Thyroid gland (tissue), 4 donors: ENCODE measurements at regions not wholly inside any gene's neighbourhood (a gene's known extent, or its start where the extent isn't known, plus 50 kb on each side); places are given as distances from the start of the nearest gene placed in this dataset.

Experiments
- DNase-seq, 2 donors: peaks; one replicate each; pipeline ENCODE4 v3.0.0-alpha.2; 2019
- H3K27ac ChIP-seq, 3 donors: fragments of 200-600 bp; sonication (generic); 1 replicate in 2 of 3; 2 replicates in 1 of 3; pipeline ENCODE4 v1.5.1; 2016 to 2019; ENCODE audit warnings: mild to moderate bottlenecking in 1 of 3, moderate library complexity in 1 of 3
- H3K27me3 ChIP-seq: fragments of 200-600 bp; sonication (generic); one replicate; pipeline ENCODE4 v1.5.1; 2019
- H3K36me3 ChIP-seq, 2 donors: fragments of 200-600 bp; sonication (generic); one replicate each; pipeline ENCODE4 v1.5.1; 2016 to 2019
- H3K4me1 ChIP-seq, 2 donors: fragments of 200-600 bp; sonication (generic); one replicate each; pipeline ENCODE4 v1.5.1; 2017 to 2019
- H3K4me3 ChIP-seq, 3 donors: fragments of 200-600 bp; sonication (generic); replicated peaks in 1 of 3; 1 replicate in 2 of 3; 2 replicates in 1 of 3; pipeline ENCODE4 v1.5.1; 2016; ENCODE audit warnings: mild to moderate bottlenecking in 1 of 3
- H3K9me3 ChIP-seq: fragments of 200-600 bp; sonication (generic); one replicate; pipeline ENCODE4 v1.5.1; 2017
- POLR2A ChIP-seq, 2 donors: fragments of 450-650 bp; IDR thresholded peaks; one replicate each; pipeline ENCODE4 v1.6.1; 2017; ENCODE audit warnings: antibody characterized with exemption in 2 of 2, mild to moderate bottlenecking in 2 of 2, moderate library complexity in 1 of 2
- WGBS, 2 donors: methylation state at CpG; one replicate each; pipeline ENCODE4 v1.1.5; 2017; 5-methylcytosine and 5-hydroxymethylcytosine counted together
- intact Hi-C: fragments of 100-400 bp; cut with DNase I; formaldehyde crosslinking; loops from one replicate; pipeline ENCODE4 v1.15.1; 2023
- TF ChIP-seq, protein P1 (sequence below), 6 experiments: fragments of 200-600 bp in 3 of 6; fragments of 450-650 bp in 3 of 6; sonication (generic) in 3 of 6; IDR thresholded peaks; one replicate each; pipeline ENCODE4 v1.5.1; 2016 to 2019; ENCODE audit warnings: antibody characterized with exemption in 6 of 6, mild to moderate bottlenecking in 2 of 6, inconsistent platforms in 1 of 6, moderate library complexity in 1 of 6

- TF ChIP-seq, protein P1, sequence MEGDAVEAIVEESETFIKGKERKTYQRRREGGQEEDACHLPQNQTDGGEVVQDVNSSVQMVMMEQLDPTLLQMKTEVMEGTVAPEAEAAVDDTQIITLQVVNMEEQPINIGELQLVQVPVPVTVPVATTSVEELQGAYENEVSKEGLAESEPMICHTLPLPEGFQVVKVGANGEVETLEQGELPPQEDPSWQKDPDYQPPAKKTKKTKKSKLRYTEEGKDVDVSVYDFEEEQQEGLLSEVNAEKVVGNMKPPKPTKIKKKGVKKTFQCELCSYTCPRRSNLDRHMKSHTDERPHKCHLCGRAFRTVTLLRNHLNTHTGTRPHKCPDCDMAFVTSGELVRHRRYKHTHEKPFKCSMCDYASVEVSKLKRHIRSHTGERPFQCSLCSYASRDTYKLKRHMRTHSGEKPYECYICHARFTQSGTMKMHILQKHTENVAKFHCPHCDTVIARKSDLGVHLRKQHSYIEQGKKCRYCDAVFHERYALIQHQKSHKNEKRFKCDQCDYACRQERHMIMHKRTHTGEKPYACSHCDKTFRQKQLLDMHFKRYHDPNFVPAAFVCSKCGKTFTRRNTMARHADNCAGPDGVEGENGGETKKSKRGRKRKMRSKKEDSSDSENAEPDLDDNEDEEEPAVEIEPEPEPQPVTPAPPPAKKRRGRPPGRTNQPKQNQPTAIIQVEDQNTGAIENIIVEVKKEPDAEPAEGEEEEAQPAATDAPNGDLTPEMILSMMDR (IDR thresholded peaks at IDR 0.05), result no peak
- TF ChIP-seq POLR2A (IDR thresholded peaks at IDR 0.05), result no peak
These were observed 114.4 kb downstream of the FAM124B start for GRCh38 chr2:224287531-224287930.

GRCh38 chr2:224286923-224287322 lies 115.0 kb downstream of the FAM124B start:
- Histone ChIP-seq H3K4me1 (no peaks in the 10 kb centered on the region), H3K27ac (no peak overlapping the region), H3K4me3 (no peak overlapping the region), H3K27me3 (no peaks in the 10 kb centered on the region), H3K9me3 (no peaks in the 10 kb centered on the region), H3K36me3 (no peaks in the 10 kb centered on the region)
- intact Hi-C loops, result loop anchor here (5.0 kb wide), 1 partner anchor 315 kb away; no protein-coding TSS in a partner anchor
- 60 to 62% methylated on average over 2 of the region's 2 CpGs for WGBS, 2 donors
- no peak for DNase-seq
- no peak for TF ChIP-seq POLR2A (IDR thresholded peaks at IDR 0.05)
- TF ChIP-seq, protein P1 (IDR thresholded peaks at IDR 0.05), result no peak

More at GRCh38 chr2:224287531-224287930, 114.4 kb downstream of the FAM124B start:
- DNase-seq, result no peak
- no peaks in the 10 kb centered on the region for H3K4me1 ChIP-seq
- intact Hi-C loops, result loop anchor here (5.0 kb wide), 1 partner anchor 315 kb away; no protein-coding TSS in a partner anchor
- H3K4me3 ChIP-seq, result no peak overlapping the region
- H3K36me3 ChIP-seq, result no peaks in the 10 kb centered on the region
- 33 to 51% methylated on average over 2 of the region's 2 CpGs for WGBS, 2 donors
- no peaks in the 10 kb centered on the region for H3K27me3 ChIP-seq
- no peak overlapping the region for H3K27ac ChIP-seq
- H3K9me3 ChIP-seq, result no peaks in the 10 kb centered on the region

- Histone ChIP-seq H3K27ac (no peak overlapping the region), H3K36me3 (no peaks in the 10 kb centered on the region), H3K9me3 (no peaks in the 10 kb centered on the region), H3K27me3 (no peaks in the 10 kb centered on the region), H3K4me3 (no peak overlapping the region), H3K4me1 (no peaks in the 10 kb centered on the region)
- TF ChIP-seq, protein P1 (IDR thresholded peaks at IDR 0.05), result peak; percentile 43 to 88 (median 54)
- no peak for TF ChIP-seq POLR2A (IDR thresholded peaks at IDR 0.05)
- 70 to 71% methylated on average over 1 of the region's 1 CpG for WGBS, 2 donors
- intact Hi-C loops, result loop anchor here (5.0 kb wide), 1 partner anchor 287 kb away; no protein-coding TSS in a partner anchor
- no peak for DNase-seq
These were observed 117.6 kb downstream of the FAM124B start for GRCh38 chr2:224284134-224284946.

DNA sequence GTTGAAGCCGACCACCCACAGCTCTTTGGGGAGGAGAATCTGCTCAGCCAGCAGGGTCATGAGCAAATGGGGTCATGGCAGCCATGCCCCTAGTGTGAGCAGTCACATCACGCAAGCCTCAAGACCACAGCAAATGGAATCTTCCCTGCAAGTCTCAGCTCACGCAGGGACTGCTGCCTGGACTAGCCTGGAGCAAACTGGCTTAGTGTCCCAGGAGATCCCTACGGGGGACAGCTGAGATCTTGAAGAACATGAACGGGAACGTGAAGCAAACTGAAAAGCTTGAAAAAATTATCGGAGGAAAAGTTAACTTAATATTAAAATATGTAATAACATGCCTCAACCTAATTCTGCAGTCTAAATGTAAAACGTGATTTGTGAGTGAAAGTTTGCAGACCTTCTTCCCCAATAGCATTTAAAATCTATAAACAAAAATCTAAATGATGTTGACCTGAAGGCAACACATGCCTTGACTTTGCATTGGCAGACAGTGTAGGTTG lies 118.4 kb downstream of the FAM124B start:
- Histone ChIP-seq H3K27me3 (no peaks in the 10 kb centered on the region), H3K36me3 (no peaks in the 10 kb centered on the region), H3K4me1 (no peaks in the 10 kb centered on the region), H3K4me3 (no peak overlapping the region), H3K27ac (no peak overlapping the region), H3K9me3 (no peaks in the 10 kb centered on the region)
- TF ChIP-seq, protein P1 (IDR thresholded peaks at IDR 0.05), result no peak
- no peak for TF ChIP-seq POLR2A (IDR thresholded peaks at IDR 0.05)
- intact Hi-C loops, result loop anchor here (5.0 kb wide), 1 partner anchor 286 kb away; no protein-coding TSS in a partner anchor
- no peak for DNase-seq
- 71 to 83% methylated on average over 7 to 8 of the region's 8 CpGs for WGBS, 2 donors

- WGBS, 2 donors, result 86 to 87% methylated on average over 2 of the region's 2 CpGs
- no peak for TF ChIP-seq POLR2A (IDR thresholded peaks at IDR 0.05)
- TF ChIP-seq, protein P1 (IDR thresholded peaks at IDR 0.05), result no peak
- no peaks in the 10 kb centered on the region for H3K27me3 ChIP-seq
- intact Hi-C loops, result loop anchor here (5.0 kb wide), 1 partner anchor 284 kb away; no protein-coding TSS in a partner anchor
- H3K4me1 ChIP-seq, result no peaks in the 10 kb centered on the region
- no peak overlapping the region for H3K4me3 ChIP-seq
- H3K36me3 ChIP-seq, result no peaks in the 10 kb centered on the region
- DNase-seq, result no peak
- H3K9me3 ChIP-seq, result no peaks in the 10 kb centered on the region
- no peak overlapping the region for H3K27ac ChIP-seq
These were observed 120.5 kb downstream of the FAM124B start for GRCh38 chr2:224281374-224281773.
